WTC11 (cell line): ENCODE measurements at regions not wholly inside any gene's neighbourhood (a gene's known extent, or its start where the extent isn't known, plus 50 kb on each side); places are given as distances from the start of the nearest gene placed in this dataset.

Experiments used
- CREB1 ChIP-seq: sonication (generic); formaldehyde crosslinking; IDR thresholded peaks from 2 replicates; pipeline ENCODE4 v1.8.0; 2023; ENCODE audit warnings: mild to moderate bottlenecking, missing genetic modification reagents
- CREM ChIP-seq: sonication (generic); formaldehyde crosslinking; IDR thresholded peaks from 2 replicates; pipeline ENCODE4 v1.8.1; 2022; ENCODE audit warnings: mild to moderate bottlenecking, missing genetic modification reagents, moderate library complexity
- GABPB1 ChIP-seq: sonication (generic); formaldehyde crosslinking; IDR thresholded peaks from 2 replicates; pipeline ENCODE4 v1.8.1; 2023; ENCODE audit warnings: mild to moderate bottlenecking, missing genetic modification reagents
- JUN ChIP-seq: sonication (generic); formaldehyde crosslinking; IDR thresholded peaks from 2 replicates; pipeline ENCODE4 v1.8.0; 2023; ENCODE audit warnings: mild to moderate bottlenecking, missing genetic modification reagents
- TCF7 ChIP-seq: sonication (generic); formaldehyde crosslinking; IDR thresholded peaks from 2 replicates; pipeline ENCODE4 v1.8.0; 2022; ENCODE audit warnings: mild to moderate bottlenecking, low read depth, missing genetic modification reagents, moderate library complexity
- TF ChIP-seq, protein P1 (sequence below): fragments of 250-450 bp; sonication (Bioruptor Pico); IDR thresholded peaks from 2 replicates; pipeline ENCODE4 v2.1.2; 2022; ENCODE audit warnings: mild to moderate bottlenecking, moderate library complexity

DNA sequence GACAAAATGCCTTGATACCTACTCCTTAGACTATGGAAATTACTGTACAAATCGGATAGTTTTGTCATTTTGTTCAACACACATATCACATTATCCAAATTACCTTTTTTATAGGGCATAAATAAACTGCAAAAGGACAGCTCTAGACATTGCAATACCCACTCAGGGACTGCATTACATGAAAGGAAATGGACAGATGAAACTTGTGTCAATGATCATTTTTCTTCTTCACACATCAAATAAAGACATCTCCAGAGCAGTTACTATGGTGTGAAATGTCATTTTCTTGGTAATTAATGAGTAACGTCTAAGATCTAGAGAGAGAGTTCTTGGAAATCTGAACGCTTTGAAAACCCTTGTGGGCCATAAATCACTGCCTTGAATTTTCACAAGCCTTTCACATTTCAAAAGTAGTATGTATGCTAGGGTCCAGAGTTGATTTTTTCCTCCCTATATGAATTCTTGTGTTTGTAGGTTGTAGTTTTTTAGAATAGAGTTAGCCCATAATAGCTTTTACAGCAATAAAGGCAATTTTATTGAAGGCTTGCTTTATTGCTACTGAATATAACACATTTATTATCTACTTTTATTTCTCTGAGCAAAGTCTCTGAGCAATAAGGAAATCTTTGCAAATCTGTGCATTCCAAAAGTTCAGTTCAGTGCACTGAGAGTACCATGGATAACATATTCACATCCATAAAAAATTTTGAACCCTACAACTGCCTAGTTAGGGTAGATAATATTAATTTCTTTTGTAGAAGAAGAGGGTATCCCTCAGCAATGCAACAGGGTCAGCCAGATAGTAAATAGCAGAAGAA is 358.0 kb upstream of the PCSK5 start:
- no peak for TF ChIP-seq TCF7 (CRISPR knock-in tag)
- TF ChIP-seq JUN = no peak
- TF ChIP-seq CREB1 (CRISPR knock-in tag) = no peak
- TF ChIP-seq GABPB1 (CRISPR knock-in tag) = no peak
- TF ChIP-seq, protein P1, sequence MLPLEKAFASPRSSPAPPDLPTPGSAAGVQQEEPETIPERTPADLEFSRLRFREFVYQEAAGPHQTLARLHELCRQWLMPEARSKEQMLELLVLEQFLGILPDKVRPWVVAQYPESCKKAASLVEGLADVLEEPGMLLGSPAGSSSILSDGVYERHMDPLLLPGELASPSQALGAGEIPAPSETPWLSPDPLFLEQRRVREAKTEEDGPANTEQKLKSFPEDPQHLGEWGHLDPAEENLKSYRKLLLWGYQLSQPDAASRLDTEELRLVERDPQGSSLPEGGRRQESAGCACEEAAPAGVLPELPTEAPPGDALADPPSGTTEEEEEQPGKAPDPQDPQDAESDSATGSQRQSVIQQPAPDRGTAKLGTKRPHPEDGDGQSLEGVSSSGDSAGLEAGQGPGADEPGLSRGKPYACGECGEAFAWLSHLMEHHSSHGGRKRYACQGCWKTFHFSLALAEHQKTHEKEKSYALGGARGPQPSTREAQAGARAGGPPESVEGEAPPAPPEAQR (CRISPR knock-in tag) = no peak
- TF ChIP-seq CREM (CRISPR knock-in tag) = no peak
